ENCODE measurements at regions not wholly inside any gene's neighbourhood (a gene's known extent, or its start where the extent isn't known, plus 50 kb on each side); places are given as distances from the start of the nearest gene placed in this dataset.

DNA sequence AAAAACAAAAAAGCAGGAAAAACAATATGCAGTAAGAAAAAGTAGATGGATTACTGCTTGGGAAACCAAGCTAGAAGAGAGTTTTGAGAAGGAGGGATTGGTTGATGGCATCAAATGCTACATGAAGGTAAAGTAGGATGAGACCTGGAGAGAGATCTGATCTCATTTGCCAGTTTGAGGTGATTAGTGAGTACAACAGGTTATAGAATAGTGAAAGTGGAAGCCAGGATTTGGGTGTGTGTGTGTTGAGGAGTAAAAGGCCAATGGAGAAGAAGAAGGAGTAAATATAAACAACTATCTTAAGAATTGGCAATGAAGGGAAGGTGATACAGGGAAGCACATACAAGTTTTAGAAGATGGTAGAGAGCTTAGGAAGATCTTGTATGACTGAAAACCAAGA lies 76.7 kb downstream of the DISP1 start:
- Histone ChIP-seq H3K36me3 (ENCODE audit: control insufficient read depth in 2 of 2, insufficient read depth in 1 of 2, low read length in 2 of 2) (no peaks in the 10 kb centered on the region), H3K4me3 (ENCODE audit: low read depth, low read length) (no peak overlapping the region), H3K4me1 (ENCODE audit: control insufficient read depth, insufficient read depth, low read length) (peaks cover 16% of the 10 kb centered on the region), H3K27ac (ENCODE audit: extremely low read depth, low read depth, low read length) (no peak overlapping the region), H3K9me3 (ENCODE audit: control insufficient read depth, insufficient read depth, low read depth, low read length) (no peaks in the 10 kb centered on the region)
- POLR2A ChIA-PET: no interaction called here
- TF ChIP-seq ZBTB20 (tag by site-specific recombination; IDR thresholded peaks at IDR 0.05): no peak
- TF ChIP-seq SCRT2 (tag by site-specific recombination; IDR thresholded peaks at IDR 0.05): peak; percentile 60
- TF ChIP-seq, protein P1, sequence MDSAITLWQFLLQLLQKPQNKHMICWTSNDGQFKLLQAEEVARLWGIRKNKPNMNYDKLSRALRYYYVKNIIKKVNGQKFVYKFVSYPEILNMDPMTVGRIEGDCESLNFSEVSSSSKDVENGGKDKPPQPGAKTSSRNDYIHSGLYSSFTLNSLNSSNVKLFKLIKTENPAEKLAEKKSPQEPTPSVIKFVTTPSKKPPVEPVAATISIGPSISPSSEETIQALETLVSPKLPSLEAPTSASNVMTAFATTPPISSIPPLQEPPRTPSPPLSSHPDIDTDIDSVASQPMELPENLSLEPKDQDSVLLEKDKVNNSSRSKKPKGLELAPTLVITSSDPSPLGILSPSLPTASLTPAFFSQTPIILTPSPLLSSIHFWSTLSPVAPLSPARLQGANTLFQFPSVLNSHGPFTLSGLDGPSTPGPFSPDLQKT (IDR thresholded peaks at IDR 0.05; ENCODE audit: borderline replicate concordance, low read depth, low read length): no peak
- TF ChIP-seq ZNF138 (tag by site-specific recombination; IDR thresholded peaks at IDR 0.05; ENCODE audit: borderline replicate concordance): no peak
- 0 out of 2 replicates have a peak, but pooled peaks have one; percentile 23 for TF ChIP-seq SCRT1 (tag by site-specific recombination; IDR thresholded peaks at IDR 0.05; ENCODE audit: borderline replicate concordance)
- CTCF ChIA-PET: interaction anchor here (0.6 kb wide), 1 partner anchor 190 kb away, joined by 5 read pairs; no protein-coding TSS in a partner anchor

DNA sequence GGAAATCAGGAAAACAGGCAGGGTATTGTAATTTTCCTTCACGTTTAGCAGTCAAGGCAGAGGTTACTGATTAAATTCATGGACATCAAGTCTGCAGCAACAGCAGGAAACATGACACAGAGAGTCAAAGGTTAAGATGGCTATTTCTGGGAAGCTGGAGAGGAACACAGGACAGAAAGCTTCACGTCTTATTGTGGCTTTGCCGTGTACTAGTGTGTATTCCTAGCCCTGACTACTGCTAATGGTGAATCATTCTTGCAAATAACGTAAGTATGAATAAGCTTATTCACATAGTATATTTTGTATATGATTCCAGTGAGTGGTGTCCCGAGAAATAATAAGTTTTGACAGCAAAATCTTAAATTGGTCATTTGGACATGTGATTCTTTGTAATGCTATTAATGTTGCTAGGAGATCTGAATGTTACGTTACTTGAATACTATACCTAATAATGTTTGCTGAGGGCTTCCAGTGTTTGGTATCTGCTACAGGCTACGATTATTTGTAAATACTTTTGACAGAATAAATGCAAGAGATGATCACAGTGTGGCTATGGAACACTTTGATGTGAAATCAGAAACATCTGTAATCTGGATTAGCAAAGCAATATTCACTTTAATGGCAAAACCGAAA lies 77.4 kb downstream of the DISP1 start:
- Histone ChIP-seq H3K36me3 (ENCODE audit: control insufficient read depth in 2 of 2, insufficient read depth in 1 of 2, low read length in 2 of 2) (no peaks in the 10 kb centered on the region), H3K9me3 (ENCODE audit: control insufficient read depth, insufficient read depth, low read depth, low read length) (no peaks in the 10 kb centered on the region), H3K27ac (ENCODE audit: extremely low read depth, low read depth, low read length) (no peak overlapping the region), H3K4me1 (ENCODE audit: control insufficient read depth, insufficient read depth, low read length) (peaks cover 10% of the 10 kb centered on the region; the same call in 1 of the 2 replicates), H3K4me3 (ENCODE audit: low read depth, low read length) (no peak overlapping the region)
- ChIA-PET CTCF (interaction anchor here (0.6 kb wide), 1 partner anchor 190 kb away, joined by 5 read pairs; no protein-coding TSS in a partner anchor), POLR2A (no interaction called here)
- TF ChIP-seq, protein P2, sequence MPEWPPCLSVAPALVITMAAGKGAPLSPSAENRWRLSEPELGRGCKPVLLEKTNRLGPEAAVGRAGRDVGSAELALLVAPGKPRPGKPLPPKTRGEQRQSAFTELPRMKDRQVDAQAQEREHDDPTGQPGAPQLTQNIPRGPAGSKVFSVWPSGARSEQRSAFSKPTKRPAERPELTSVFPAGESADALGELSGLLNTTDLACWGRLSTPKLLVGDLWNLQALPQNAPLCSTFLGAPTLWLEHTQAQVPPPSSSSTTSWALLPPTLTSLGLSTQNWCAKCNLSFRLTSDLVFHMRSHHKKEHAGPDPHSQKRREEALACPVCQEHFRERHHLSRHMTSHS (tag by site-specific recombination; IDR thresholded peaks at IDR 0.05): no peak
- TF ChIP-seq ZNF214 (tag by site-specific recombination; IDR thresholded peaks at IDR 0.05; ENCODE audit: borderline replicate concordance) (no peak), KLF16 (tag by site-specific recombination; IDR thresholded peaks at IDR 0.05) (no peak), ZNF274 (IDR thresholded peaks at IDR 0.05; ENCODE audit: low read length) (no peak), ZNF274 (tag by site-specific recombination; IDR thresholded peaks at IDR 0.05; ENCODE audit: borderline replicate concordance) (no peak), ZNF777 (tag by site-specific recombination; IDR thresholded peaks at IDR 0.05; ENCODE audit: borderline replicate concordance) (no peak)
- TF ChIP-seq, protein P3, sequence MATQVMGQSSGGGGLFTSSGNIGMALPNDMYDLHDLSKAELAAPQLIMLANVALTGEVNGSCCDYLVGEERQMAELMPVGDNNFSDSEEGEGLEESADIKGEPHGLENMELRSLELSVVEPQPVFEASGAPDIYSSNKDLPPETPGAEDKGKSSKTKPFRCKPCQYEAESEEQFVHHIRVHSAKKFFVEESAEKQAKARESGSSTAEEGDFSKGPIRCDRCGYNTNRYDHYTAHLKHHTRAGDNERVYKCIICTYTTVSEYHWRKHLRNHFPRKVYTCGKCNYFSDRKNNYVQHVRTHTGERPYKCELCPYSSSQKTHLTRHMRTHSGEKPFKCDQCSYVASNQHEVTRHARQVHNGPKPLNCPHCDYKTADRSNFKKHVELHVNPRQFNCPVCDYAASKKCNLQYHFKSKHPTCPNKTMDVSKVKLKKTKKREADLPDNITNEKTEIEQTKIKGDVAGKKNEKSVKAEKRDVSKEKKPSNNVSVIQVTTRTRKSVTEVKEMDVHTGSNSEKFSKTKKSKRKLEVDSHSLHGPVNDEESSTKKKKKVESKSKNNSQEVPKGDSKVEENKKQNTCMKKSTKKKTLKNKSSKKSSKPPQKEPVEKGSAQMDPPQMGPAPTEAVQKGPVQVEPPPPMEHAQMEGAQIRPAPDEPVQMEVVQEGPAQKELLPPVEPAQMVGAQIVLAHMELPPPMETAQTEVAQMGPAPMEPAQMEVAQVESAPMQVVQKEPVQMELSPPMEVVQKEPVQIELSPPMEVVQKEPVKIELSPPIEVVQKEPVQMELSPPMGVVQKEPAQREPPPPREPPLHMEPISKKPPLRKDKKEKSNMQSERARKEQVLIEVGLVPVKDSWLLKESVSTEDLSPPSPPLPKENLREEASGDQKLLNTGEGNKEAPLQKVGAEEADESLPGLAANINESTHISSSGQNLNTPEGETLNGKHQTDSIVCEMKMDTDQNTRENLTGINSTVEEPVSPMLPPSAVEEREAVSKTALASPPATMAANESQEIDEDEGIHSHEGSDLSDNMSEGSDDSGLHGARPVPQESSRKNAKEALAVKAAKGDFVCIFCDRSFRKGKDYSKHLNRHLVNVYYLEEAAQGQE (tag by site-specific recombination; IDR thresholded peaks at IDR 0.05): no peak
- TF ChIP-seq, protein P4, sequence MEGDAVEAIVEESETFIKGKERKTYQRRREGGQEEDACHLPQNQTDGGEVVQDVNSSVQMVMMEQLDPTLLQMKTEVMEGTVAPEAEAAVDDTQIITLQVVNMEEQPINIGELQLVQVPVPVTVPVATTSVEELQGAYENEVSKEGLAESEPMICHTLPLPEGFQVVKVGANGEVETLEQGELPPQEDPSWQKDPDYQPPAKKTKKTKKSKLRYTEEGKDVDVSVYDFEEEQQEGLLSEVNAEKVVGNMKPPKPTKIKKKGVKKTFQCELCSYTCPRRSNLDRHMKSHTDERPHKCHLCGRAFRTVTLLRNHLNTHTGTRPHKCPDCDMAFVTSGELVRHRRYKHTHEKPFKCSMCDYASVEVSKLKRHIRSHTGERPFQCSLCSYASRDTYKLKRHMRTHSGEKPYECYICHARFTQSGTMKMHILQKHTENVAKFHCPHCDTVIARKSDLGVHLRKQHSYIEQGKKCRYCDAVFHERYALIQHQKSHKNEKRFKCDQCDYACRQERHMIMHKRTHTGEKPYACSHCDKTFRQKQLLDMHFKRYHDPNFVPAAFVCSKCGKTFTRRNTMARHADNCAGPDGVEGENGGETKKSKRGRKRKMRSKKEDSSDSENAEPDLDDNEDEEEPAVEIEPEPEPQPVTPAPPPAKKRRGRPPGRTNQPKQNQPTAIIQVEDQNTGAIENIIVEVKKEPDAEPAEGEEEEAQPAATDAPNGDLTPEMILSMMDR (tag by site-specific recombination; IDR thresholded peaks at IDR 0.05): no peak
- TF ChIP-seq, protein P5, sequence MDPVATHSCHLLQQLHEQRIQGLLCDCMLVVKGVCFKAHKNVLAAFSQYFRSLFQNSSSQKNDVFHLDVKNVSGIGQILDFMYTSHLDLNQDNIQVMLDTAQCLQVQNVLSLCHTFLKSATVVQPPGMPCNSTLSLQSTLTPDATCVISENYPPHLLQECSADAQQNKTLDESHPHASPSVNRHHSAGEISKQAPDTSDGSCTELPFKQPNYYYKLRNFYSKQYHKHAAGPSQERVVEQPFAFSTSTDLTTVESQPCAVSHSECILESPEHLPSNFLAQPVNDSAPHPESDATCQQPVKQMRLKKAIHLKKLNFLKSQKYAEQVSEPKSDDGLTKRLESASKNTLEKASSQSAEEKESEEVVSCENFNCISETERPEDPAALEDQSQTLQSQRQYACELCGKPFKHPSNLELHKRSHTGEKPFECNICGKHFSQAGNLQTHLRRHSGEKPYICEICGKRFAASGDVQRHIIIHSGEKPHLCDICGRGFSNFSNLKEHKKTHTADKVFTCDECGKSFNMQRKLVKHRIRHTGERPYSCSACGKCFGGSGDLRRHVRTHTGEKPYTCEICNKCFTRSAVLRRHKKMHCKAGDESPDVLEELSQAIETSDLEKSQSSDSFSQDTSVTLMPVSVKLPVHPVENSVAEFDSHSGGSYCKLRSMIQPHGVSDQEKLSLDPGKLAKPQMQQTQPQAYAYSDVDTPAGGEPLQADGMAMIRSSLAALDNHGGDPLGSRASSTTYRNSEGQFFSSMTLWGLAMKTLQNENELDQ (tag by site-specific recombination; IDR thresholded peaks at IDR 0.05; ENCODE audit: low read depth): no peak
